Fibroblast of lung (primary cell): ENCODE measurements at regions not wholly inside any gene's neighbourhood (a gene's known extent, or its start where the extent isn't known, plus 50 kb on each side); places are given as distances from the start of the nearest gene placed in this dataset.

Experiments
- DNase-seq, 2 donors: peaks; one replicate each; pipeline versions ENCODE4 v3.0.0 to v3.0.0-alpha.2; 2010; ENCODE audit warnings: low read depth in 2 of 2
- H2AFZ ChIP-seq: 2 replicates; pipeline ENCODE4 v1.5.1; 2012; ENCODE audit warnings: low read length, control low read depth, inconsistent platforms
- H3K27ac ChIP-seq: 2 replicates; pipeline ENCODE4 v1.5.1; 2011; ENCODE audit warnings: low read length, control low read depth; ENCODE audit not compliant: insufficient read depth
- H3K27me3 ChIP-seq: 2 replicates; pipeline ENCODE4 v1.5.1; 2011; ENCODE audit warnings: mild to moderate bottlenecking, low read length; ENCODE audit not compliant: control insufficient read depth, insufficient read depth
- H3K36me3 ChIP-seq: 2 replicates; pipeline ENCODE4 v1.5.1; 2011; ENCODE audit warnings: low read length; ENCODE audit not compliant: control insufficient read depth, insufficient read depth
- H3K4me1 ChIP-seq: 2 replicates; pipeline ENCODE4 v1.5.1; 2011; ENCODE audit warnings: low read length; ENCODE audit not compliant: control insufficient read depth, insufficient read depth; ENCODE audit errors: extremely low read depth
- H3K4me2 ChIP-seq: 2 replicates; pipeline ENCODE4 v1.5.1; 2011; ENCODE audit warnings: low read length, control low read depth; ENCODE audit not compliant: insufficient read depth; ENCODE audit errors: extremely low read depth
- H3K4me3 ChIP-seq, 4 experiments: fragments of 200-600 bp in 1 of 4; sonication (generic) in 1 of 4; replicated peaks in 1 of 4; 2 replicates each; pipeline ENCODE4 v1.5.1; 2011 to 2016; ENCODE audit warnings: low read length in 4 of 4, low read depth in 3 of 4, mild to moderate bottlenecking in 3 of 4, control low read depth in 2 of 4, inconsistent platforms in 1 of 4, mixed read lengths in 1 of 4; ENCODE audit not compliant: insufficient read depth in 1 of 4; ENCODE audit errors: control extremely low read depth in 1 of 4
- H3K79me2 ChIP-seq: 2 replicates; pipeline ENCODE4 v1.5.1; 2012; ENCODE audit warnings: mild to moderate bottlenecking, low read length, inconsistent platforms; ENCODE audit not compliant: control insufficient read depth, insufficient read depth
- H3K9ac ChIP-seq: 2 replicates; pipeline ENCODE4 v1.5.1; 2011; ENCODE audit warnings: mild to moderate bottlenecking, low read length, control low read depth; ENCODE audit not compliant: insufficient read depth
- H3K9me3 ChIP-seq: 2 replicates; pipeline ENCODE4 v1.5.1; 2012; ENCODE audit warnings: low read depth, low read length; ENCODE audit not compliant: control insufficient read depth, insufficient read depth
- H4K20me1 ChIP-seq: 2 replicates; pipeline ENCODE4 v1.5.1; 2011; ENCODE audit warnings: low read length; ENCODE audit not compliant: control insufficient read depth, insufficient read depth; ENCODE audit errors: extremely low read depth
- CTCF ChIP-seq, 2 donors: IDR thresholded peaks in 1 of 2; conservative IDR thresholded peaks in 1 of 2; 1 replicate in 1 of 2; 2 replicates in 1 of 2; pipeline ENCODE4 v1.5.1; 2011 to 2012; ENCODE audit warnings: low read length in 2 of 2, control low read depth in 1 of 2, inconsistent platforms in 1 of 2, low read depth in 1 of 2, mild to moderate bottlenecking in 1 of 2
- EZH2 ChIP-seq: IDR thresholded peaks from 2 replicates; pipeline ENCODE4 v1.5.1; 2012; ENCODE audit warnings: low read length, control low read depth, mild to moderate bottlenecking; ENCODE audit errors: missing control alignments

GRCh38 chr21:31405604-31406003 lies 61.5 kb upstream of the TIAM1 start:
- H4K20me1 ChIP-seq = no peaks in the 10 kb centered on the region
- H3K4me2 ChIP-seq = no peak overlapping the region
- no peaks in the 10 kb centered on the region for H3K9me3 ChIP-seq
- DNase-seq = no peak
- H3K4me1 ChIP-seq = no peaks in the 10 kb centered on the region
- H3K27ac ChIP-seq = no peak overlapping the region
- no peak for TF ChIP-seq CTCF (conservative IDR thresholded peaks at IDR 0.05 in 1 of 2, IDR thresholded peaks at IDR 0.05 in 1 of 2; ENCODE audit: low read depth in 1 of 2, low read length in 2 of 2)
- no peak for TF ChIP-seq EZH2
- H3K4me3 ChIP-seq = no peak overlapping the region
- no peaks in the 10 kb centered on the region for H3K36me3 ChIP-seq
- H3K79me2 ChIP-seq = no peaks in the 10 kb centered on the region
- no peak overlapping the region for H2AFZ ChIP-seq
- no peak overlapping the region for H3K9ac ChIP-seq
- no peaks in the 10 kb centered on the region for H3K27me3 ChIP-seq

GRCh38 chr21:31403596-31404333 lies 59.7 kb upstream of the TIAM1 start:
- Histone ChIP-seq H3K27ac (no peak overlapping the region), H3K4me2 (no peak overlapping the region), H3K36me3 (no peaks in the 10 kb centered on the region), H3K4me3 (no peak overlapping the region), H2AFZ (no peak overlapping the region), H3K9me3 (no peaks in the 10 kb centered on the region), H3K4me1 (no peaks in the 10 kb centered on the region), H3K9ac (no peak overlapping the region), H4K20me1 (no peaks in the 10 kb centered on the region), H3K79me2 (no peaks in the 10 kb centered on the region), H3K27me3 (no peaks in the 10 kb centered on the region)
- no peak for DNase-seq
- TF ChIP-seq CTCF (conservative IDR thresholded peaks at IDR 0.05 in 1 of 2, IDR thresholded peaks at IDR 0.05 in 1 of 2; ENCODE audit: low read depth in 1 of 2, low read length in 2 of 2) = no peak
- no peak for TF ChIP-seq EZH2

- H3K4me3 ChIP-seq = no peak overlapping the region
- H4K20me1 ChIP-seq = no peaks in the 10 kb centered on the region
- H3K79me2 ChIP-seq = no peaks in the 10 kb centered on the region
- H3K4me1 ChIP-seq = no peaks in the 10 kb centered on the region
- H3K27me3 ChIP-seq = no peaks in the 10 kb centered on the region
- no peak overlapping the region for H3K27ac ChIP-seq
- no peak overlapping the region for H3K9ac ChIP-seq
- H2AFZ ChIP-seq = no peak overlapping the region
- no peak for TF ChIP-seq EZH2
- no peak for TF ChIP-seq CTCF (conservative IDR thresholded peaks at IDR 0.05 in 1 of 2, IDR thresholded peaks at IDR 0.05 in 1 of 2; ENCODE audit: low read depth in 1 of 2, low read length in 2 of 2)
- no peaks in the 10 kb centered on the region for H3K36me3 ChIP-seq
- H3K9me3 ChIP-seq = no peaks in the 10 kb centered on the region
- DNase-seq = no peak
- H3K4me2 ChIP-seq = no peak overlapping the region
These were observed 55.5 kb upstream of the TIAM1 start for GRCh38 chr21:31399591-31399990.
